ENCODE measurements at regions not wholly inside any gene's neighbourhood (a gene's known extent, or its start where the extent isn't known, plus 50 kb on each side); places are given as distances from the start of the nearest gene placed in this dataset.

- no peak for TF ChIP-seq CTCF (IDR thresholded peaks at IDR 0.05 in 2 of 3, conservative IDR thresholded peaks at IDR 0.05 in 1 of 3; ENCODE audit: borderline replicate concordance in 1 of 3, insufficient read depth in 1 of 3, low read depth in 2 of 3, low read length in 2 of 3)
- no peak for TF ChIP-seq ELF1 (IDR thresholded peaks at IDR 0.05; ENCODE audit: borderline replicate concordance, low read depth)
Measured at GRCh38 chr16:6929868-6930267, 402.8 kb upstream of the RBFOX1 start.
